Activated naive CD8-positive, alpha-beta T cell (primary cell): ENCODE measurements at regions not wholly inside any gene's neighbourhood (a gene's known extent, or its start where the extent isn't known, plus 50 kb on each side); places are given as distances from the start of the nearest gene placed in this dataset.

Experiments used
- H3K27ac Mint-ChIP-seq: one replicate; pipeline ENCODE4 v1.8.0; 2021; ENCODE audit warnings: mixed read lengths
- H3K27me3 Mint-ChIP-seq: one replicate; pipeline ENCODE4 v1.8.0; 2021; ENCODE audit warnings: mixed read lengths
- H3K36me3 Mint-ChIP-seq: one replicate; pipeline ENCODE4 v1.8.0; 2021; ENCODE audit warnings: mixed read lengths
- H3K4me1 Mint-ChIP-seq: one replicate; pipeline ENCODE4 v1.8.0; 2021; ENCODE audit warnings: low read depth, mixed read lengths
- H3K4me3 Mint-ChIP-seq: one replicate; pipeline ENCODE4 v1.8.0; 2021; ENCODE audit warnings: mild to moderate bottlenecking, mixed read lengths
- H3K9me3 Mint-ChIP-seq: one replicate; pipeline ENCODE4 v1.8.0; 2021; ENCODE audit warnings: low read depth, mixed read lengths

- Mint-ChIP-seq H3K4me1 (no peaks in the 10 kb centered on the region), H3K4me3 (no peak overlapping the region), H3K9me3 (peaks cover 4% of the 10 kb centered on the region), H3K27me3 (no peaks in the 10 kb centered on the region), H3K27ac (no peak overlapping the region), H3K36me3 (peaks cover 2% of the 10 kb centered on the region)
Measured at GRCh38 chr18:43420950-43421349, 143.7 kb upstream of the SYT4 start.

- Mint-ChIP-seq H3K27me3 (no peaks in the 10 kb centered on the region), H3K27ac (no peak overlapping the region), H3K4me3 (no peak overlapping the region), H3K36me3 (peaks cover 2% of the 10 kb centered on the region), H3K4me1 (no peaks in the 10 kb centered on the region), H3K9me3 (peaks cover 4% of the 10 kb centered on the region)
Measured at GRCh38 chr18:43422518-43422917, 145.2 kb upstream of the SYT4 start.

GRCh38 chr18:43435851-43436250 lies 158.6 kb upstream of the SYT4 start:
- Mint-ChIP-seq H3K27ac (no peak overlapping the region), H3K9me3 (peaks cover 8% of the 10 kb centered on the region), H3K4me3 (no peak overlapping the region)

GRCh38 chr18:43442131-43442530 lies 164.8 kb upstream of the SYT4 start:
- no peaks in the 10 kb centered on the region for H3K27me3 Mint-ChIP-seq
- H3K36me3 Mint-ChIP-seq = no peaks in the 10 kb centered on the region
- no peak overlapping the region for H3K27ac Mint-ChIP-seq
- H3K4me3 Mint-ChIP-seq = no peak overlapping the region
- peaks cover 8% of the 10 kb centered on the region for H3K9me3 Mint-ChIP-seq
- H3K4me1 Mint-ChIP-seq = no peaks in the 10 kb centered on the region

More at GRCh38 chr18:43435851-43436250, 158.6 kb upstream of the SYT4 start:
- Mint-ChIP-seq H3K27me3 (no peaks in the 10 kb centered on the region), H3K36me3 (no peaks in the 10 kb centered on the region), H3K4me1 (no peaks in the 10 kb centered on the region)

GRCh38 chr18:43442571-43442970 lies 165.3 kb upstream of the SYT4 start:
- Mint-ChIP-seq H3K9me3 (peaks cover 8% of the 10 kb centered on the region), H3K36me3 (no peaks in the 10 kb centered on the region), H3K27ac (no peak overlapping the region), H3K4me1 (no peaks in the 10 kb centered on the region), H3K4me3 (no peak overlapping the region), H3K27me3 (no peaks in the 10 kb centered on the region)

- Mint-ChIP-seq H3K4me3 (no peak overlapping the region), H3K27ac (no peak overlapping the region), H3K4me1 (no peaks in the 10 kb centered on the region), H3K9me3 (peaks cover 7% of the 10 kb centered on the region), H3K27me3 (no peaks in the 10 kb centered on the region), H3K36me3 (no peaks in the 10 kb centered on the region)
Measured at GRCh38 chr18:43465483-43465882, 188.2 kb upstream of the SYT4 start.

GRCh38 chr18:43471873-43472272 lies 194.6 kb upstream of the SYT4 start:
- no peaks in the 10 kb centered on the region for H3K9me3 Mint-ChIP-seq
- no peak overlapping the region for H3K4me3 Mint-ChIP-seq
- no peak overlapping the region for H3K27ac Mint-ChIP-seq
- H3K4me1 Mint-ChIP-seq = no peaks in the 10 kb centered on the region
- no peaks in the 10 kb centered on the region for H3K27me3 Mint-ChIP-seq
- no peaks in the 10 kb centered on the region for H3K36me3 Mint-ChIP-seq

- Mint-ChIP-seq H3K27ac (no peak overlapping the region), H3K4me1 (no peaks in the 10 kb centered on the region), H3K36me3 (no peaks in the 10 kb centered on the region), H3K9me3 (no peaks in the 10 kb centered on the region), H3K4me3 (no peak overlapping the region), H3K27me3 (no peaks in the 10 kb centered on the region)
Measured at GRCh38 chr18:43481069-43481468, 203.8 kb upstream of the SYT4 start.

GRCh38 chr18:43482136-43482535 lies 204.8 kb upstream of the SYT4 start:
- Mint-ChIP-seq H3K4me3 (no peak overlapping the region), H3K4me1 (no peaks in the 10 kb centered on the region), H3K27me3 (no peaks in the 10 kb centered on the region), H3K9me3 (no peaks in the 10 kb centered on the region), H3K36me3 (no peaks in the 10 kb centered on the region), H3K27ac (no peak overlapping the region)

GRCh38 chr18:43482600-43482999 lies 205.3 kb upstream of the SYT4 start:
- Mint-ChIP-seq H3K36me3 (no peaks in the 10 kb centered on the region), H3K27me3 (no peaks in the 10 kb centered on the region), H3K4me1 (no peaks in the 10 kb centered on the region), H3K9me3 (no peaks in the 10 kb centered on the region), H3K27ac (no peak overlapping the region), H3K4me3 (no peak overlapping the region)

- Mint-ChIP-seq H3K4me3 (no peak overlapping the region), H3K27me3 (no peaks in the 10 kb centered on the region), H3K9me3 (no peaks in the 10 kb centered on the region), H3K4me1 (no peaks in the 10 kb centered on the region), H3K36me3 (no peaks in the 10 kb centered on the region), H3K27ac (no peak overlapping the region)
Measured at GRCh38 chr18:43484710-43485109, 207.4 kb upstream of the SYT4 start.

- Mint-ChIP-seq H3K4me3 (no peak overlapping the region), H3K27ac (no peak overlapping the region), H3K27me3 (no peaks in the 10 kb centered on the region), H3K4me1 (no peaks in the 10 kb centered on the region), H3K9me3 (no peaks in the 10 kb centered on the region), H3K36me3 (no peaks in the 10 kb centered on the region)
Measured at GRCh38 chr18:43485545-43485963, 208.3 kb upstream of the SYT4 start.

GRCh38 chr18:43486462-43486861 lies 209.2 kb upstream of the SYT4 start:
- H3K36me3 Mint-ChIP-seq = no peaks in the 10 kb centered on the region
- H3K9me3 Mint-ChIP-seq = no peaks in the 10 kb centered on the region
- H3K4me3 Mint-ChIP-seq = no peak overlapping the region
- no peaks in the 10 kb centered on the region for H3K4me1 Mint-ChIP-seq
- H3K27me3 Mint-ChIP-seq = no peaks in the 10 kb centered on the region
- H3K27ac Mint-ChIP-seq = no peak overlapping the region

- H3K27ac Mint-ChIP-seq = no peak overlapping the region
- no peaks in the 10 kb centered on the region for H3K4me1 Mint-ChIP-seq
- H3K9me3 Mint-ChIP-seq = peaks cover 14% of the 10 kb centered on the region
- H3K27me3 Mint-ChIP-seq = no peaks in the 10 kb centered on the region
- no peak overlapping the region for H3K4me3 Mint-ChIP-seq
- no peaks in the 10 kb centered on the region for H3K36me3 Mint-ChIP-seq
Measured at GRCh38 chr18:43501099-43501498, 223.8 kb upstream of the SYT4 start.

- H3K9me3 Mint-ChIP-seq = peaks cover 34% of the 10 kb centered on the region
- no peaks in the 10 kb centered on the region for H3K36me3 Mint-ChIP-seq
- H3K27ac Mint-ChIP-seq = no peak overlapping the region
- H3K4me3 Mint-ChIP-seq = no peak overlapping the region
- H3K27me3 Mint-ChIP-seq = no peaks in the 10 kb centered on the region
- no peaks in the 10 kb centered on the region for H3K4me1 Mint-ChIP-seq
Measured at GRCh38 chr18:43506935-43507334, 229.6 kb upstream of the SYT4 start.

- Mint-ChIP-seq H3K36me3 (no peaks in the 10 kb centered on the region), H3K4me1 (no peaks in the 10 kb centered on the region), H3K4me3 (no peak overlapping the region), H3K27ac (no peak overlapping the region), H3K9me3 (peaks cover 34% of the 10 kb centered on the region), H3K27me3 (no peaks in the 10 kb centered on the region)
Measured at GRCh38 chr18:43507842-43508481, 230.7 kb upstream of the SYT4 start.
